ENCODE measurements at regions not wholly inside any gene's neighbourhood (a gene's known extent, or its start where the extent isn't known, plus 50 kb on each side); places are given as distances from the start of the nearest gene placed in this dataset.

GRCh38 chr2:15107137-15107536 is 454.0 kb downstream of the NBAS start:
- TF ChIP-seq CTCF (IDR thresholded peaks at IDR 0.05): no peak
- TF ChIP-seq POLR2A (IDR thresholded peaks at IDR 0.05): no peak
